Caco-2 (cell line): ENCODE measurements at regions not wholly inside any gene's neighbourhood (a gene's known extent, or its start where the extent isn't known, plus 50 kb on each side); places are given as distances from the start of the nearest gene placed in this dataset.

Experiments used
- BruUV-seq: library from RNA; stranded (reverse); fragments of 400-500 nt; replicated peaks from 2 replicates; lab custom pipeline; 2021; lab: Mats Ljungman, UMichigan
- CTCF ChIA-PET: fragments of 300-600 bp; sonication (Branson Sonifier 250); formaldehyde crosslinking; loops from one replicate; lab custom pipeline; 2022; ENCODE audit warnings: antibody characterized with exemption; lab: Charles Lee
- POLR2A ChIA-PET: fragments of 300-600 bp; sonication (Branson Sonifier 250); formaldehyde crosslinking; loops from one replicate; lab custom pipeline; 2022; ENCODE audit warnings: antibody characterized with exemption; lab: Charles Lee
- DNase-seq, 2 experiments: peaks; one replicate each; pipeline versions ENCODE4 v3.0.0 to v3.0.0-alpha.2; 2020 to 2022
- H3K27me3 ChIP-seq: replicated peaks from 2 replicates; pipeline ENCODE4 v1.6.0; 2011; ENCODE audit warnings: low read length; ENCODE audit not compliant: control insufficient read depth, insufficient read depth
- H3K36me3 ChIP-seq: 2 replicates; pipeline ENCODE4 v1.5.1; 2011; ENCODE audit warnings: low read length; ENCODE audit not compliant: control insufficient read depth, insufficient read depth
- H3K4me1 ChIP-seq: fragments of 250-450 bp; sonication (Bioruptor Pico); 2 replicates; pipeline ENCODE4 v1.5.1; 2020; ENCODE audit warnings: mild to moderate bottlenecking
- H3K4me3 ChIP-seq: 2 replicates; pipeline ENCODE4 v1.5.1; 2011; ENCODE audit warnings: low read depth, mild to moderate bottlenecking, control low read depth, low read length
- H3K9me3 ChIP-seq: fragments of 250-450 bp; sonication (Bioruptor Pico); 2 replicates; pipeline ENCODE4 v1.5.1; 2020; ENCODE audit warnings: mild to moderate bottlenecking, moderate library complexity
- H3K27ac Mint-ChIP-seq: one replicate; pipeline ENCODE4 v1.8.0; 2022; ENCODE audit warnings: mixed read lengths; ENCODE audit not compliant: unreplicated experiment
- H3K27me3 Mint-ChIP-seq: one replicate; pipeline ENCODE4 v1.8.0; 2022; ENCODE audit warnings: mixed read lengths; ENCODE audit not compliant: insufficient read depth, unreplicated experiment
- H3K36me3 Mint-ChIP-seq: one replicate; pipeline ENCODE4 v1.8.0; 2022; ENCODE audit warnings: mild to moderate bottlenecking, mixed read lengths; ENCODE audit not compliant: insufficient read depth, unreplicated experiment
- H3K4me1 Mint-ChIP-seq: one replicate; pipeline ENCODE4 v1.8.0; 2022; ENCODE audit warnings: low read depth, mixed read lengths; ENCODE audit not compliant: unreplicated experiment
- H3K4me3 Mint-ChIP-seq: one replicate; pipeline ENCODE4 v1.8.0; 2022; ENCODE audit warnings: mild to moderate bottlenecking, moderate library complexity, mixed read lengths; ENCODE audit not compliant: unreplicated experiment
- H3K9me3 Mint-ChIP-seq: one replicate; pipeline ENCODE4 v1.8.0; 2022; ENCODE audit warnings: mixed read lengths; ENCODE audit not compliant: unreplicated experiment
- CTCF ChIP-seq, 2 experiments: fragments of 200-600 bp in 1 of 2; IDR thresholded peaks; 1 replicate in 1 of 2; 2 replicates in 1 of 2; pipeline versions ENCODE4 v1.5.1 to v1.8.0; 2011 to 2022; ENCODE audit warnings: antibody characterized with exemption in 1 of 2, control low read depth in 1 of 2, inconsistent platforms in 1 of 2, low read depth in 1 of 2, low read length in 1 of 2, mild to moderate bottlenecking in 1 of 2, moderate library complexity in 1 of 2; ENCODE audit not compliant: insufficient read depth in 1 of 2, severe bottlenecking in 1 of 2, unreplicated experiment in 1 of 2
- intact Hi-C: fragments of 100-400 bp; cut with micrococcal nuclease; formaldehyde crosslinking; loops from one replicate; pipeline ENCODE4 v1.10.0; 2022; ENCODE audit not compliant: unreplicated experiment

GRCh38 chr13:79660361-79660760 is 179.4 kb downstream of the NDFIP2 start:
- ChIA-PET POLR2A (no interaction called here), CTCF (no interaction called here)
- intact Hi-C loops = no loop called here
- H3K27ac Mint-ChIP-seq = no peak overlapping the region
- H3K36me3 ChIP-seq = no peaks in the 10 kb centered on the region
- H3K4me3 Mint-ChIP-seq = no peak overlapping the region
- H3K36me3 Mint-ChIP-seq = no peaks in the 10 kb centered on the region
- BruUV-seq = no TSS peak
- H3K27me3 ChIP-seq = no peaks in the 10 kb centered on the region
- H3K4me1 Mint-ChIP-seq = peaks cover 15% of the 10 kb centered on the region
- H3K4me1 ChIP-seq = no peaks in the 10 kb centered on the region
- TF ChIP-seq CTCF (IDR thresholded peaks at IDR 0.05; ENCODE audit: insufficient read depth in 1 of 2, low read depth in 1 of 2, low read length in 1 of 2, severe bottlenecking in 1 of 2, unreplicated experiment in 1 of 2) = no peak
- peaks cover 11% of the 10 kb centered on the region for H3K27me3 Mint-ChIP-seq
- no peak for DNase-seq
- no peaks in the 10 kb centered on the region for H3K9me3 ChIP-seq
- no peak overlapping the region for H3K4me3 ChIP-seq
- H3K9me3 Mint-ChIP-seq = no peaks in the 10 kb centered on the region

- peaks cover 11% of the 10 kb centered on the region for H3K27me3 Mint-ChIP-seq
- ChIA-PET POLR2A (no interaction called here), CTCF (no interaction called here)
- Histone ChIP-seq H3K4me3 (no peak overlapping the region), H3K4me1 (no peaks in the 10 kb centered on the region), H3K36me3 (no peaks in the 10 kb centered on the region), H3K27me3 (no peaks in the 10 kb centered on the region), H3K9me3 (no peaks in the 10 kb centered on the region)
- intact Hi-C loops = no loop called here
- TF ChIP-seq CTCF (IDR thresholded peaks at IDR 0.05; ENCODE audit: insufficient read depth in 1 of 2, low read depth in 1 of 2, low read length in 1 of 2, severe bottlenecking in 1 of 2, unreplicated experiment in 1 of 2) = no peak
- H3K9me3 Mint-ChIP-seq = no peaks in the 10 kb centered on the region
- H3K27ac Mint-ChIP-seq = no peak overlapping the region
- H3K4me1 Mint-ChIP-seq = peaks cover 16% of the 10 kb centered on the region
- H3K36me3 Mint-ChIP-seq = no peaks in the 10 kb centered on the region
- DNase-seq = no peak
- no TSS peak for BruUV-seq
- H3K4me3 Mint-ChIP-seq = no peak overlapping the region
These were observed 178.2 kb downstream of the NDFIP2 start for GRCh38 chr13:79659121-79659521.

GRCh38 chr13:79658333-79658975 is 177.5 kb downstream of the NDFIP2 start:
- Mint-ChIP-seq H3K27ac (no peak overlapping the region), H3K4me3 (no peak overlapping the region), H3K27me3 (peaks cover 11% of the 10 kb centered on the region), H3K36me3 (no peaks in the 10 kb centered on the region), H3K9me3 (no peaks in the 10 kb centered on the region), H3K4me1 (peaks cover 16% of the 10 kb centered on the region)
- Histone ChIP-seq H3K4me3 (no peak overlapping the region), H3K27me3 (no peaks in the 10 kb centered on the region), H3K9me3 (no peaks in the 10 kb centered on the region), H3K4me1 (no peaks in the 10 kb centered on the region), H3K36me3 (no peaks in the 10 kb centered on the region)
- DNase-seq = no peak
- CTCF ChIA-PET = no interaction called here
- BruUV-seq = no TSS peak
- POLR2A ChIA-PET = no interaction called here
- no peak for TF ChIP-seq CTCF (IDR thresholded peaks at IDR 0.05; ENCODE audit: insufficient read depth in 1 of 2, low read depth in 1 of 2, low read length in 1 of 2, severe bottlenecking in 1 of 2, unreplicated experiment in 1 of 2)
- intact Hi-C loops = no loop called here
